DND-41 (cell line): ENCODE measurements at regions not wholly inside any gene's neighbourhood (a gene's known extent, or its start where the extent isn't known, plus 50 kb on each side); places are given as distances from the start of the nearest gene placed in this dataset.

Source experiments
- ATAC-seq: fragments of 200-7000 bp; cut with Tn5 transposase; 3 replicates; pipeline ENCODE4 v1.9.1; 2021; ENCODE audit warnings: low read depth; ENCODE audit not compliant: insufficient read depth
- DNase-seq: peaks from one replicate; pipeline ENCODE4 v3.0.0-alpha.2; 2020
- H2AFZ ChIP-seq: 2 replicates; pipeline ENCODE4 v1.6.0; 2012; ENCODE audit warnings: low read depth, low read length
- H3K27ac ChIP-seq: 2 replicates; pipeline ENCODE4 v1.5.1; 2012; ENCODE audit warnings: low read length, inconsistent platforms
- H3K27me3 ChIP-seq: fragments of 200-600 bp; sonication (generic); 2 replicates; pipeline ENCODE4 v1.6.0; 2012; ENCODE audit warnings: low read length, mild to moderate bottlenecking, inconsistent platforms; ENCODE audit not compliant: insufficient read depth, poor library complexity
- H3K36me3 ChIP-seq: 2 replicates; pipeline ENCODE4 v1.5.1; 2012; ENCODE audit warnings: low read length, inconsistent platforms; ENCODE audit not compliant: insufficient read depth
- H3K4me1 ChIP-seq: 2 replicates; pipeline ENCODE4 v1.5.1; 2012; ENCODE audit warnings: mild to moderate bottlenecking, low read length; ENCODE audit not compliant: insufficient read depth
- H3K4me2 ChIP-seq: 2 replicates; pipeline ENCODE4 v1.6.0; 2012; ENCODE audit warnings: mild to moderate bottlenecking, moderate library complexity, low read length, inconsistent platforms; ENCODE audit not compliant: insufficient read depth
- H3K4me3 ChIP-seq, 2 experiments: fragments of 200-600 bp in 1 of 2; shearing (Covaris generic) in 1 of 2; 2 replicates each; pipeline ENCODE4 v1.5.1; 2012 to 2016; ENCODE audit warnings: inconsistent platforms in 2 of 2, low read length in 2 of 2, mild to moderate bottlenecking in 2 of 2, low read depth in 1 of 2, moderate library complexity in 1 of 2
- H3K79me2 ChIP-seq: 2 replicates; pipeline ENCODE4 v1.6.0; 2012; ENCODE audit warnings: low read length, inconsistent platforms; ENCODE audit not compliant: insufficient read depth
- H3K9ac ChIP-seq: 2 replicates; pipeline ENCODE4 v1.6.0; 2012; ENCODE audit warnings: low read depth, mild to moderate bottlenecking, inconsistent platforms, low read length, moderate library complexity
- H3K9me3 ChIP-seq: 2 replicates; pipeline ENCODE4 v1.5.1; 2012; ENCODE audit warnings: low read length, moderate library complexity, mild to moderate bottlenecking, inconsistent platforms; ENCODE audit not compliant: insufficient read depth, severe bottlenecking
- H4K20me1 ChIP-seq: 2 replicates; pipeline ENCODE4 v1.6.0; 2012; ENCODE audit warnings: low read length; ENCODE audit not compliant: insufficient read depth
- EZH2 ChIP-seq: IDR thresholded peaks from 3 replicates; pipeline ENCODE4 v1.6.1; 2012; ENCODE audit warnings: borderline replicate concordance, low read depth, mild to moderate bottlenecking, moderate library complexity, low read length, inconsistent platforms; ENCODE audit not compliant: severe bottlenecking
- TF ChIP-seq, protein P1 (sequence below): IDR thresholded peaks from 2 replicates; pipeline ENCODE4 v1.5.1; 2012; ENCODE audit warnings: borderline replicate concordance, low read length, moderate library complexity, mild to moderate bottlenecking; ENCODE audit not compliant: poor library complexity, severe bottlenecking; ENCODE audit errors: extremely low read depth

DNA sequence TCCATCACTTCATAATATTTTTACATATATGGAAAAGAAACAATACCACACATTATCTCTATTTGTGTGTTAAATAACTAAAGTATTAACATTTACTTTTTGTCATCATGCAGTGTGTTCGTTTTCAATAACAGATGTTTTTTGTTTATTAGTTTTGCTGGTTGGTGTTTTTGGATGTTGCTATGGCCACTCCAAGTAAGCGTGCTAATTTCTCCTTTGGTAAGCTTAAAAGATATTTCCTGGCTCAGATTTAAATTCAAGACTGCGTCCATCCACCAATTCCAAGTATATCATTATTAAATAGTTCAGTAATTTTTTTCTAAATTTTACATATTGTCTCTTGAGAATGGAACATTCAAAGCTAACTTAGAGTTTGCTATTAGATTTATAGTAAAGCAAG is 235.4 kb upstream of the IL1RAPL1 start:
- DNase-seq, result no peak

DNA sequence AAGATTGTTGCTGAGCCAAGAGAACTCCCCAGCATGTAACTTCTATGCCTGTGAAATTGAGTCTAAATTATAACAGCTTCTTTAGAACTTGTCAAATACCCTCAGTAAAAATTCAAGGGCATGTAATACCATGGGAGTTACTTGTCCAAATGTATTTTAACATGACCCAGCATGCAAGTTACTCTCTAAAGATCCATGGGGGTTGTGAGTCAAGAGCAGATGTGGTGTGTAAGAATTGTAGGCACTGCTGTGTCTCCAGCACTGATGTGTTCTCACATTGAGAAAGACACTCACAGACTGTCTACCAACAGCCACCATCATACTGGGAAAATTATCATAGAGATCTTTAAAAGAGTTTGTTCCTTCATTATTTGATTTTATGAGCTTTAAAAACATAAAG is 237.4 kb upstream of the IL1RAPL1 start:
- no peak for DNase-seq
- Histone ChIP-seq H3K4me1 (no peaks in the 10 kb centered on the region), H3K27me3 (no peaks in the 10 kb centered on the region), H3K79me2 (no peaks in the 10 kb centered on the region), H3K36me3 (no peaks in the 10 kb centered on the region), H3K27ac (no peak overlapping the region), H4K20me1 (no peaks in the 10 kb centered on the region), H3K9ac (no peak overlapping the region), H3K4me2 (no peak overlapping the region), H3K4me3 (no peak overlapping the region), H3K9me3 (no peaks in the 10 kb centered on the region), H2AFZ (no peak overlapping the region)
- TF ChIP-seq, protein P1, sequence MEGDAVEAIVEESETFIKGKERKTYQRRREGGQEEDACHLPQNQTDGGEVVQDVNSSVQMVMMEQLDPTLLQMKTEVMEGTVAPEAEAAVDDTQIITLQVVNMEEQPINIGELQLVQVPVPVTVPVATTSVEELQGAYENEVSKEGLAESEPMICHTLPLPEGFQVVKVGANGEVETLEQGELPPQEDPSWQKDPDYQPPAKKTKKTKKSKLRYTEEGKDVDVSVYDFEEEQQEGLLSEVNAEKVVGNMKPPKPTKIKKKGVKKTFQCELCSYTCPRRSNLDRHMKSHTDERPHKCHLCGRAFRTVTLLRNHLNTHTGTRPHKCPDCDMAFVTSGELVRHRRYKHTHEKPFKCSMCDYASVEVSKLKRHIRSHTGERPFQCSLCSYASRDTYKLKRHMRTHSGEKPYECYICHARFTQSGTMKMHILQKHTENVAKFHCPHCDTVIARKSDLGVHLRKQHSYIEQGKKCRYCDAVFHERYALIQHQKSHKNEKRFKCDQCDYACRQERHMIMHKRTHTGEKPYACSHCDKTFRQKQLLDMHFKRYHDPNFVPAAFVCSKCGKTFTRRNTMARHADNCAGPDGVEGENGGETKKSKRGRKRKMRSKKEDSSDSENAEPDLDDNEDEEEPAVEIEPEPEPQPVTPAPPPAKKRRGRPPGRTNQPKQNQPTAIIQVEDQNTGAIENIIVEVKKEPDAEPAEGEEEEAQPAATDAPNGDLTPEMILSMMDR, result no peak
- TF ChIP-seq EZH2, result no peak
- no peak for ATAC-seq

More for the DNA sequence above, 235.4 kb upstream of the IL1RAPL1 start:
- TF ChIP-seq, protein P1, result no peak
- no peak for TF ChIP-seq EZH2
- Histone ChIP-seq H3K79me2 (no peaks in the 10 kb centered on the region), H3K27ac (no peak overlapping the region), H3K4me2 (no peak overlapping the region), H4K20me1 (no peaks in the 10 kb centered on the region), H3K9me3 (no peaks in the 10 kb centered on the region), H3K4me3 (no peak overlapping the region), H3K4me1 (no peaks in the 10 kb centered on the region), H3K36me3 (no peaks in the 10 kb centered on the region), H2AFZ (no peak overlapping the region), H3K27me3 (no peaks in the 10 kb centered on the region), H3K9ac (no peak overlapping the region)
- ATAC-seq, result no peak

DNA sequence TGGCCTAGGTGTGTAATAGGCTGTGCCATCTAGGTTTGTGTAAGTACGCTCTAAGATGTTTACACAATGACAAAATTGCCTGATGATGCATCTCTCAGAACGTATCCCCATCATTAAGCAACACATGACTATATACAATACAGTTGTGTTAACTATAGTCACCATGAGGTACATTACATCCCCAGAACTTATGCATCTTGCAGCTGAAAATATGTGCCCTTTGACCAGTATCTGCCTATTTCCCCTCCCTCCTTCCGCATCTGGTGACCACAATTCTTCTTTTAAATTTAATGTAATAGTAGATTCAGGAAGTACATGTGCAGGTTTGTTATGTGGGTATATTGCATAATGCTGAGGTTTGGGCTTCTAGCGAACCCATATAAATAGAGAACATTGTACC is 239.8 kb upstream of the IL1RAPL1 start:
- Histone ChIP-seq H2AFZ (no peak overlapping the region), H3K79me2 (no peaks in the 10 kb centered on the region), H3K9ac (no peak overlapping the region), H3K27me3 (no peaks in the 10 kb centered on the region), H3K4me3 (no peak overlapping the region), H3K4me1 (no peaks in the 10 kb centered on the region), H3K36me3 (no peaks in the 10 kb centered on the region), H3K9me3 (no peaks in the 10 kb centered on the region), H4K20me1 (no peaks in the 10 kb centered on the region), H3K4me2 (no peak overlapping the region), H3K27ac (no peak overlapping the region)
- no peak for ATAC-seq
- no peak for TF ChIP-seq EZH2
- TF ChIP-seq, protein P1, result no peak
- DNase-seq, result no peak

DNA sequence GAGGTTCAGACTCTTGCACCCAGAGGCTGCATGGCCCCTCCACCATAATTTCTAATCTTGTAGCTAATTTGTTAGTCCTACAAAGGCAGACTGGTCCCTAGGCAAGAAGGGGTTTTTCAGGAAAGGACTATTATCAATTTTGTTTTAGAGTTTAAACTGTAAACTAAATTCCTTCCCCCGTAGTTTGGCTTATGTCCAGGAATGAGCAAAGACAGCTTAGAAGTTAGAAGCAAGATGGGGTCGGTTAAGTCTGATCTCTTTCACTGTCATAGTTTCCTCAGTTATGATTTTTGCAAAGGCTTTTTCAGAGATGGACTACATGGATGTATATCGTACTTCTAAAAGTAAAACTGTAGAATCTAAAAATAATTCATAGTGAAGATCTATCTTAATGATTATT is 258.1 kb upstream of the IL1RAPL1 start:
- H3K4me3 ChIP-seq, result no peak overlapping the region
- H3K27ac ChIP-seq, result no peak overlapping the region
- no peaks in the 10 kb centered on the region for H3K36me3 ChIP-seq
- no peaks in the 10 kb centered on the region for H3K79me2 ChIP-seq
- no peaks in the 10 kb centered on the region for H3K4me1 ChIP-seq
- H3K4me2 ChIP-seq, result no peak overlapping the region
- H4K20me1 ChIP-seq, result no peaks in the 10 kb centered on the region
- H3K27me3 ChIP-seq, result no peaks in the 10 kb centered on the region
- ATAC-seq (no peak), DNase-seq (no peak)
- H2AFZ ChIP-seq, result no peak overlapping the region
- no peak overlapping the region for H3K9ac ChIP-seq
- H3K9me3 ChIP-seq, result no peaks in the 10 kb centered on the region
- TF ChIP-seq, protein P1, result no peak
- no peak for TF ChIP-seq EZH2
